Natural killer cell (primary cell): ENCODE measurements at regions not wholly inside any gene's neighbourhood (a gene's known extent, or its start where the extent isn't known, plus 50 kb on each side); places are given as distances from the start of the nearest gene placed in this dataset.
"Not testable (repeated sequence)": the region's sequence is repeated elsewhere in the genome, so short reads cannot be mapped to it uniquely, and the experiment has no call there.

Experiments
- ATAC-seq, 3 donors: fragments of 150-1000 bp in 2 of 3; fragments of 200-7000 bp in 1 of 3; cut with Tn5 transposase; 1 replicate in 1 of 3; 2 replicates in 2 of 3; pipeline ENCODE4 v1.10.0; 2021; ENCODE audit warnings: mild to moderate bottlenecking in 2 of 3, moderate library complexity in 2 of 3
- DNase-seq, 2 donors: peaks; one replicate each; pipeline versions ENCODE4 v3.0.0 to v3.0.0-alpha.2; 2013 to 2021; ENCODE audit warnings: mixed read lengths in 1 of 2
- H3K27ac ChIP-seq: one replicate; pipeline ENCODE4 v1.5.1; 2013; ENCODE audit warnings: mild to moderate bottlenecking, low read length
- H3K27me3 ChIP-seq: one replicate; pipeline ENCODE4 v1.6.1; 2013; ENCODE audit warnings: low read length; ENCODE audit not compliant: control insufficient read depth, insufficient read depth
- H3K36me3 ChIP-seq: one replicate; pipeline ENCODE4 v1.6.1; 2013; ENCODE audit warnings: low read length; ENCODE audit not compliant: control insufficient read depth, insufficient read depth
- H3K4me1 ChIP-seq: one replicate; pipeline ENCODE4 v1.6.1; 2013; ENCODE audit warnings: low read length; ENCODE audit not compliant: control insufficient read depth, insufficient read depth
- H3K4me3 ChIP-seq: one replicate; pipeline ENCODE4 v1.5.1; 2013; ENCODE audit warnings: low read length
- H3K9me3 ChIP-seq: one replicate; pipeline ENCODE4 v1.6.1; 2013; ENCODE audit warnings: low read length; ENCODE audit not compliant: control insufficient read depth, insufficient read depth
- H3K27ac Mint-ChIP-seq, 2 donors: one replicate each; pipeline ENCODE4 v1.8.0; 2022; ENCODE audit warnings: mild to moderate bottlenecking in 2 of 2, mixed read lengths in 2 of 2, moderate library complexity in 1 of 2
- H3K27me3 Mint-ChIP-seq, 2 donors: one replicate each; pipeline ENCODE4 v1.8.0; 2022; ENCODE audit warnings: low read depth in 2 of 2, mixed read lengths in 2 of 2
- H3K36me3 Mint-ChIP-seq: one replicate; pipeline ENCODE4 v1.8.0; 2022; ENCODE audit warnings: mixed read lengths
- H3K4me1 Mint-ChIP-seq, 2 donors: one replicate each; pipeline ENCODE4 v1.8.0; 2022; ENCODE audit warnings: mixed read lengths in 2 of 2
- H3K4me3 Mint-ChIP-seq: one replicate; pipeline ENCODE4 v1.8.0; 2022; ENCODE audit warnings: mild to moderate bottlenecking, moderate library complexity, mixed read lengths
- H3K9me3 Mint-ChIP-seq, 2 donors: one replicate each; pipeline ENCODE4 v1.8.0; 2022; ENCODE audit warnings: mixed read lengths in 2 of 2
- WGBS: methylation state at CpG from one replicate; pipeline ENCODE4 v1.1.7; 2013; ENCODE audit warnings: missing lambda C conversion rate; ENCODE audit not compliant: insufficient coverage; 5-methylcytosine and 5-hydroxymethylcytosine counted together
- intact Hi-C: fragments of 100-400 bp; cut with micrococcal nuclease; formaldehyde crosslinking; loops from one replicate; pipeline ENCODE4 v1.14.2; 2022
- TF ChIP-seq, protein P1 (sequence below): fragments of 200-600 bp; IDR thresholded peaks from one replicate; pipeline ENCODE4 v1.8.0; 2022; ENCODE audit warnings: antibody characterized with exemption

DNA sequence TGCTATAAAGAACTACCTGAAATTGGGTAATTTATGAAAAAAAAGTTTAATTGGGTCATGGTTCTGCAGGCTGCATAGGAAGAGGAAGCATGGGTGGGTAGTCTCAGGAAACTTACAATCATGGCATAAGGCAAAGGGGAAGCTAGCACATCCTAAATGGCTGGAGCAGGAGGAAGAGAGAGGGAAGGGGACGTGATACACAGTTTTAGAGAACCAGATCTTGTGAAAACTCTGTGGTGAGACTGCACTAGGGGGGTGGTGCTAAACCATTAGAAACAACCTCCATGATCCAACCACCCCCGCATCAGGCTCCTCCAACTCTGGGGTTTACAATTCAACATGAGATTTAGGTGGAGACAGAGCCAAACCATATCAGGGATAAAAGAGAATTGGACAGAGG is 624.2 kb downstream of the PRR16 start:
- ATAC-seq = no peak
- no peaks in the 10 kb centered on the region for H3K4me1 ChIP-seq
- no peaks in the 10 kb centered on the region for H3K27me3 ChIP-seq
- H3K27me3 Mint-ChIP-seq = no peaks in the 10 kb centered on the region
- no peaks in the 10 kb centered on the region for H3K36me3 ChIP-seq
- no peaks in the 10 kb centered on the region for H3K36me3 Mint-ChIP-seq
- H3K9me3 Mint-ChIP-seq = peaks cover 13 to 14% of the 10 kb centered on the region in 2 donors
- H3K9me3 ChIP-seq = peaks cover 7% of the 10 kb centered on the region
- no peaks in the 10 kb centered on the region for H3K4me1 Mint-ChIP-seq
- DNase-seq = no peak
- WGBS = 83% methylated on average over 1 of the region's 2 CpGs
- no peak overlapping the region for H3K4me3 ChIP-seq
- TF ChIP-seq, protein P1, sequence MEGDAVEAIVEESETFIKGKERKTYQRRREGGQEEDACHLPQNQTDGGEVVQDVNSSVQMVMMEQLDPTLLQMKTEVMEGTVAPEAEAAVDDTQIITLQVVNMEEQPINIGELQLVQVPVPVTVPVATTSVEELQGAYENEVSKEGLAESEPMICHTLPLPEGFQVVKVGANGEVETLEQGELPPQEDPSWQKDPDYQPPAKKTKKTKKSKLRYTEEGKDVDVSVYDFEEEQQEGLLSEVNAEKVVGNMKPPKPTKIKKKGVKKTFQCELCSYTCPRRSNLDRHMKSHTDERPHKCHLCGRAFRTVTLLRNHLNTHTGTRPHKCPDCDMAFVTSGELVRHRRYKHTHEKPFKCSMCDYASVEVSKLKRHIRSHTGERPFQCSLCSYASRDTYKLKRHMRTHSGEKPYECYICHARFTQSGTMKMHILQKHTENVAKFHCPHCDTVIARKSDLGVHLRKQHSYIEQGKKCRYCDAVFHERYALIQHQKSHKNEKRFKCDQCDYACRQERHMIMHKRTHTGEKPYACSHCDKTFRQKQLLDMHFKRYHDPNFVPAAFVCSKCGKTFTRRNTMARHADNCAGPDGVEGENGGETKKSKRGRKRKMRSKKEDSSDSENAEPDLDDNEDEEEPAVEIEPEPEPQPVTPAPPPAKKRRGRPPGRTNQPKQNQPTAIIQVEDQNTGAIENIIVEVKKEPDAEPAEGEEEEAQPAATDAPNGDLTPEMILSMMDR = no peak
- intact Hi-C loops = no loop called here
- no peak overlapping the region for H3K27ac Mint-ChIP-seq
- H3K27ac ChIP-seq = no peak overlapping the region
- no peak overlapping the region for H3K4me3 Mint-ChIP-seq

DNA sequence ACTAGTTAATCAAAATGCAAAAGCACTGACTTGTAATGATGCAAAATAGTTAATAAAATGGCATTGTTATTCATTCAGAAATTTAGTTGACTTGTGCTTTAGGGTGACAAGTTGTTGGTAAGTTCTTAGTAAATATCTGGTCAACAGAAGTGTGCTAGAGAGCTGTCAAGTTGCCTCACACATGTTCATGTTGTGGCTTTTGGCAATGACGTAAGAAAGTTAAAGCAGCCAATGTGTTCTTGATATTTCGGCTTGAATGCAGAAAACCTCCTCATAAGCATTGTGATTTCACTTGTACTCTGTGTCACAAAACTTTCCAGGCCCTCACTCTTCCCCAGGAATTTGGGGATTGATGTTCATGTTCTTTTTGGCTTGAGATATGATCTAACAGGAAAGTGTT is 626.7 kb downstream of the PRR16 start:
- Histone ChIP-seq H3K4me3 (no peak overlapping the region), H3K9me3 (peaks cover 7% of the 10 kb centered on the region), H3K4me1 (no peaks in the 10 kb centered on the region), H3K36me3 (no peaks in the 10 kb centered on the region), H3K27me3 (no peaks in the 10 kb centered on the region), H3K27ac (no peak overlapping the region)
- Mint-ChIP-seq H3K9me3 (peaks cover 9 to 12% of the 10 kb centered on the region in 2 donors), H3K4me1 (no peaks in the 10 kb centered on the region), H3K27me3 (no peaks in the 10 kb centered on the region), H3K36me3 (no peaks in the 10 kb centered on the region), H3K4me3 (no peak overlapping the region), H3K27ac (no peak overlapping the region)
- 93% methylated on average over 2 of the region's 2 CpGs for whole genome bisulfite sequencing
- DNase-seq = no peak
- intact Hi-C loops = no loop called here
- no peak for ATAC-seq
- TF ChIP-seq, protein P1 = no peak

DNA sequence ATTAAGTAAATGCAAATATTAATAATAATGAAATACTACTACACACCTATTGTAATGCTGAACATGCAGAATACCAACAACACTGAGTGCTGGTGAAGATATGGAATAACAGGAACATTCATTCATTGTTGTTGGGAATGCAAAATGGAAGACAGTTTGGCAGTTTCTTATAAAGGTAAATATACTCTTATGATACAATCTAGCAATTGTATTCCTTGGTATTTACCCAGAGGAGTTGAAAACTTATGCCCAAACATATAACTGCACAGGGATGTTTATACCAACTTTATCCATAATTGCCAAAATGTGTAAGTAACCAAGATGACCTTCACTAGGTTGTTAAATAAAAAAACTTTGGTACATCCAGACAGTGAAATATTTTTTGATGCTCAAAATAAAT is 636.8 kb downstream of the PRR16 start:
- ATAC-seq (no peak), DNase-seq (no peak)
- Histone ChIP-seq H3K27ac (no peak overlapping the region), H3K36me3 (no peaks in the 10 kb centered on the region), H3K9me3 (no peaks in the 10 kb centered on the region), H3K4me3 (no peak overlapping the region), H3K4me1 (no peaks in the 10 kb centered on the region), H3K27me3 (no peaks in the 10 kb centered on the region)
- H3K9me3 Mint-ChIP-seq = peaks cover 17 to 26% of the 10 kb centered on the region in 2 donors
- H3K4me1 Mint-ChIP-seq = no peaks in the 10 kb centered on the region
- H3K36me3 Mint-ChIP-seq = peaks cover 4% of the 10 kb centered on the region
- TF ChIP-seq, protein P1 = no peak
- no peak overlapping the region for H3K27ac Mint-ChIP-seq
- intact Hi-C loops = no loop called here
- H3K27me3 Mint-ChIP-seq = no peaks in the 10 kb centered on the region
- no peak overlapping the region for H3K4me3 Mint-ChIP-seq

DNA sequence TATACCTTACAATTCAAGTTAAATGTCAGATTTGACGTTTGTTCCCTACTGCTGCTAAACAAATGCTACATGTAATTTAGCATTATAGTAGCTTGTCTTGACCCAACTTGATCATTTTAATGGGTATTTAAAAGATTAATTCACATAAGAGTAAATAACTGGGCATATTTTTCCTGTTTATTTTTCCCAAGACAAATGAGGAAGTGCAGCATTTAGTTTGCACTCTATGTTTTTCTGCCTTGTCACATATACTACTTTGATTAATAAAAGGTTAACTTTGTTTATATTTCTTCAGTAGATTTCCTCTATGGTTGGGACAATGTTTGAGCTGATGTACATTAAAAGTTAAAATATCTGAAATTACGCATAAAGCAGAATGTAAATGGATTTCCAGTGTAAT is 641.8 kb downstream of the PRR16 start:
- no peak for DNase-seq
- no CpG with 5 or more reads among the region's 2 CpGs for WGBS
- Mint-ChIP-seq H3K27ac (no peak overlapping the region), H3K27me3 (no peaks in the 10 kb centered on the region), H3K36me3 (peaks cover 7% of the 10 kb centered on the region), H3K9me3 (peaks cover 7 to 11% of the 10 kb centered on the region in 2 donors), H3K4me1 (no peaks in the 10 kb centered on the region), H3K4me3 (no peak overlapping the region)
- ATAC-seq = no peak
- TF ChIP-seq, protein P1 = no peak
- no peak overlapping the region for H3K27ac ChIP-seq
- peaks cover 9% of the 10 kb centered on the region for H3K9me3 ChIP-seq
- H3K36me3 ChIP-seq = no peaks in the 10 kb centered on the region
- H3K4me3 ChIP-seq = no peak overlapping the region
- no peaks in the 10 kb centered on the region for H3K4me1 ChIP-seq
- intact Hi-C loops = no loop called here
- H3K27me3 ChIP-seq = no peaks in the 10 kb centered on the region

DNA sequence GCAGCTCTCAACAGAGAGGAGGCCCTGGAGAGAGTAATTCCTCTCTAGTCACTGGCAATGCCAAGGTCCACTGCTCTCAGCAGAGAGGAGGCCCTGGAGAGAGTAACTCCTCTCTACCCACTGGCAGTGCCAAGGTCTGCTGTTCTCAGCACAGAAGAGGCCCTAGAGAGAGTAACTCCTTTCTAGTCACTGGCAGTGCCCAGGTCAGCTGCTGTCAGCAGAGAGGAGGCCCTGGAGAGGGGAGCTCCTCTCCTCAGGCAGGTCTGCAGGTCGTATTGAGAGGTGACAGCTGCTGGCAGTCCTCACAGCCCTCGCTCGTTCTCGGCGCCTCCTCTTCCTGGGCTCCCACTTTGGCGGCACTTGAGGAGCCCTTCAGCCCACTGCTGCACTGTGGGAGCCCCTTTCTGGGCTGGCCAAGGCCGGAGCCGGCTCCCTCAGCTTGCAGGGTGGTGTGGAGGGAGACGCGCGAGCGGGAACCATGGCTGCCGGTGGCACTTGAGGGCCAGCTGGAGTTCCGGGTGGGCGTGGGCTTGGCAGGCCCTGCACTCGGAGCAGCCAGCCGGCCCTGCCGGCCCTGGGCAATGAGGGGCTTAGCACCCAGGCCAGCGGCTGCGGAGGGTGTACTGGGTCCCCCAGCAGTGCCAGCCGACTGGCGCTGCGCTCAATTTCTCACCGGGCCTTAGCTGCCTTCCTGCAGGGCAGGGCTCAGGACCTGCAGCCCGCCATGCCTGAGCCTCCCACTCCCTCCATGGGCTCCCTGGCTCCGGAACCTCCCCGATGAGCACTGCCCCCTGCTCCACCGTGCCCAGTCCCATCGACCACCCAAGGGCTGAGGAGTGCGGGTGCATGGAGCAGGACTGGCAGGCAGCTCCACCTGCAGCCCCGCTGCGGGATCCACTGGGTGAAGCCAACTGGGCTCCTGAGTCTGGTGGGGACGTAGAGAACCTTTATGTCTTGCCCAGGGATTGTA is 642.9 kb downstream of the PRR16 start:
- H3K27ac ChIP-seq, H3K4me3 ChIP-seq, H3K36me3 ChIP-seq, H3K27me3 Mint-ChIP-seq, intact Hi-C loops, H3K4me1 Mint-ChIP-seq, H3K4me1 ChIP-seq, H3K9me3 ChIP-seq, H3K36me3 Mint-ChIP-seq, DNase-seq, H3K27me3 ChIP-seq, H3K9me3 Mint-ChIP-seq, ATAC-seq, H3K27ac Mint-ChIP-seq, H3K4me3 Mint-ChIP-seq: not testable (repeated sequence)
- 95% methylated on average over 33 of the region's 33 CpGs for WGBS
